Upper lobe of left lung (tissue), 4 donors: ENCODE measurements at regions not wholly inside any gene's neighbourhood (a gene's known extent, or its start where the extent isn't known, plus 50 kb on each side); places are given as distances from the start of the nearest gene placed in this dataset.

Experiments used
- CTCF ChIP-seq, 6 experiments: fragments of 450-650 bp in 4 of 6; fragments of 200-600 bp in 2 of 6; sonication (generic) in 2 of 6; IDR thresholded peaks; one replicate each; pipeline ENCODE4 v1.5.1; 2016 to 2019; ENCODE audit warnings: antibody characterized with exemption in 6 of 6
- EP300 ChIP-seq, 4 donors: sonication (generic); formaldehyde crosslinking; IDR thresholded peaks; one replicate each; pipeline ENCODE4 v1.5.1; 2017; ENCODE audit warnings: antibody characterized with exemption in 4 of 4, control low read depth in 2 of 4
- POLR2A ChIP-seq, 4 donors: fragments of 450-650 bp; IDR thresholded peaks; one replicate each; pipeline ENCODE4 v1.5.1; 2016 to 2017; ENCODE audit warnings: antibody characterized with exemption in 4 of 4, mild to moderate bottlenecking in 2 of 4
- POLR2AphosphoS5 ChIP-seq, 2 donors: sonication (generic); formaldehyde crosslinking; IDR thresholded peaks; one replicate each; pipeline ENCODE4 v1.5.1; 2017; ENCODE audit warnings: antibody characterized with exemption in 2 of 2

GRCh38 chrX:28189011-28189410, 207.8 kb upstream of the DCAF8L1 start:
- TF ChIP-seq CTCF (IDR thresholded peaks at IDR 0.05) (no peak), POLR2AphosphoS5 (IDR thresholded peaks at IDR 0.05) (no peak), POLR2A (IDR thresholded peaks at IDR 0.05) (no peak), EP300 (IDR thresholded peaks at IDR 0.05) (no peak)
